ENCODE measurements at regions not wholly inside any gene's neighbourhood (a gene's known extent, or its start where the extent isn't known, plus 50 kb on each side); places are given as distances from the start of the nearest gene placed in this dataset.

DNA sequence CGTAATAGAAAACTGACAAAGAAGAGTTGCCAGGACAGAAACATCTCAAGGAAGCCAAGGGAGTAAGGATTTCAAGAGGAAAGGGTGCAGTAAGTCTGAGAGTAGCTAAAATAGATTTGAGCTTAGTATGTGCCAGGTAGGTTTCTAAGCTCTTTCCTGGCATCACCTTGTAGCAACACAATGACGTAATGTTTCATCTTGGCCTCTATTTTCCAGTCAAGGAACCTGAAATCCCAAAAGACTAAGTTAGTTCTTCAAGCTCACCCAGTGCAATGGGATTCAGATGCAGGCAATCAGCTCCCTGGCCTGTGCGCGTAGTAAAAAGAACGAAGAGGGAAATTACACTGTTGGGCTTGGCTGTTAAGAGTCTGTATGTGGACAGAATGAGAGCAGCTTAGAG is 586.5 kb upstream of the TENM3 start:
- no peaks in the 10 kb centered on the region for H3K36me3 ChIP-seq (ENCODE audit: insufficient read depth, low read length)
- no peak overlapping the region for H3K4me3 ChIP-seq (ENCODE audit: low read length)
- peaks cover 8% of the 10 kb centered on the region for H3K4me1 ChIP-seq (ENCODE audit: insufficient read depth, low read length)
- H2AFZ ChIP-seq (ENCODE audit: low read depth, low read length): no peak overlapping the region
- H3K27me3 ChIP-seq (ENCODE audit: insufficient read depth, low read length): no peaks in the 10 kb centered on the region
- no peaks in the 10 kb centered on the region for H3K9me3 ChIP-seq (ENCODE audit: low read length)

DNA sequence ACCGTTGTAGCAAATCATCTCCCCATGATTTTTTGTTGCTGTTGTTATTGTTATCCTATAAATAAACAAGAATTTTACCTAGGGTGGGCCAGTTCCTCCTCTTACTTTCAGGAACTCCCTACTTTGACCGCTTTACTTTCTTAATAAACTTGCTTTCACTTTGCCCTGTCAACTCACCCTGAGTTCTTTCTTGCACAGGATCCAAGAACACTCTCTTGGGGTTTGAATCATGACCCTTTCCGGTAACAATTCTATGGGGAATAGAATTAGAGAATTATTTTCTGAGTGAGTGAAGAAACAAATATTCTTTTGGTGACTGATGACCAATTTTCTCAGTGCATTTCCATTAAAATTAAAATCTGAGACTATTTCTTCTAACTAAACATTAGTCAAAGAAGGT is 584.0 kb upstream of the TENM3 start:
- Histone ChIP-seq H3K4me3 (ENCODE audit: low read length) (no peak overlapping the region), H3K4me1 (ENCODE audit: insufficient read depth, low read length) (peaks cover 30% of the 10 kb centered on the region), H3K9me3 (ENCODE audit: low read length) (no peaks in the 10 kb centered on the region), H3K36me3 (ENCODE audit: insufficient read depth, low read length) (no peaks in the 10 kb centered on the region), H2AFZ (ENCODE audit: low read depth, low read length) (no peak overlapping the region), H3K27me3 (ENCODE audit: insufficient read depth, low read length) (no peaks in the 10 kb centered on the region)

DNA sequence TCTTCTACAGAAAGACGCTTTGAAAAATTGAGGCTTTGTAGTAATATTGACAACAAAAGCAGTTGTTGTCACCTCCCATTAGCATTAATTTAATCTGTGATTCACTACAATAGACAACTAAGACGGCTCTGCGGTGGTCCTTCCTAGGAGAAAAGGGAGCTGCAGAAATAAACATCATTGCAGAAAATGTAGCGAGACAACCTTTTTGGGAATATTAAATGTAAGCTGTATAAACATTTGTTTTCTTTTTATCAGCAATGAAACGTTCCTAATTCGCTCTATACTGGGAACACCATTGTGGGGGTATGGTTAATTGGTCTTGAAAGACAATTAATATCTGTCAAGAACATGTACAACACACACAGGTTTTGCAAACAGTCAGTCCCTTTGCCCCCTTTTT is 583.3 kb upstream of the TENM3 start:
- no peaks in the 10 kb centered on the region for H3K9me3 ChIP-seq (ENCODE audit: low read length)
- no peaks in the 10 kb centered on the region for H3K27me3 ChIP-seq (ENCODE audit: insufficient read depth, low read length)
- no peak overlapping the region for H3K4me3 ChIP-seq (ENCODE audit: low read length)
- H3K4me1 ChIP-seq (ENCODE audit: insufficient read depth, low read length): peaks cover 30% of the 10 kb centered on the region
- no peak overlapping the region for H2AFZ ChIP-seq (ENCODE audit: low read depth, low read length)
- H3K36me3 ChIP-seq (ENCODE audit: insufficient read depth, low read length): no peaks in the 10 kb centered on the region

DNA sequence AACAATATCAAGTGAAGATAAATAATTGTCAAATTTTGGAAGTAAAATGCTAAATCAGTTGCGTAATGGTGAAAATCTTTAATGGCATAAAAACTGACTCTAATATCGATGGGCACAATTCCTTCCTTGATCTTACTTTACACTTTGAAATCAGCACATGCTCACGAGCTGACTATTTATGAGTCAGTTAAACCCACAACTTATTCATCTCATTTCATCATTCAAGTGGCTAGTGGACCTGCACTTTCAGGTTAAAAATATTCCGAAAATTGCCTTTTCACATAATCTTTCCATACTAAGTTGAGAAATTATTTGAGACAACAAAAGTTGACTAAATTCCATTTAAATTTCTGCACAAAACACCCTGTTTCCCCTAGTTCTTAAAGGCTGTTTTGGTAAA is 582.1 kb upstream of the TENM3 start:
- Histone ChIP-seq H3K36me3 (ENCODE audit: insufficient read depth, low read length) (no peaks in the 10 kb centered on the region), H3K9me3 (ENCODE audit: low read length) (no peaks in the 10 kb centered on the region), H2AFZ (ENCODE audit: low read depth, low read length) (no peak overlapping the region), H3K4me3 (ENCODE audit: low read length) (no peak overlapping the region), H3K4me1 (ENCODE audit: insufficient read depth, low read length) (peaks cover 30% of the 10 kb centered on the region), H3K27me3 (ENCODE audit: insufficient read depth, low read length) (no peaks in the 10 kb centered on the region)

DNA sequence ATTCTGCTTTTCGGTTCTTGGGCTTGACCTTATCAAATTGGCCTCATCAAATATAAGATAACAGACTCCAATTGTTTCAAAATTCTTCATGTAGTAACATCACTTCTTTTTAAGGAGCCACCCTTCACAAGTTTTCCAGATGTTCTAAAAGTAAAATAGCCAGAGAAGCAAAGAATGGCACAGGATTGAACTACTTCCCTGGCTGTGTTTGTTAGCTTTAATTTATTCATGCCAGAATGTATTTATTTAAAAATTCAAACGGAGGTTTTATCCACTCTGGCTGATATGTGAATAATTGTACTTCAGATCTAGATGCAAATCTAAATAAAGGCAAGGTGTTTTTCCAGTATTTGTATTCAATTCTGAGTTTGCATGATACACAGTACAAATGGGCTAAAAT is 581.3 kb upstream of the TENM3 start:
- no peak overlapping the region for H2AFZ ChIP-seq (ENCODE audit: low read depth, low read length)
- no peaks in the 10 kb centered on the region for H3K36me3 ChIP-seq (ENCODE audit: insufficient read depth, low read length)
- no peaks in the 10 kb centered on the region for H3K27me3 ChIP-seq (ENCODE audit: insufficient read depth, low read length)
- peaks cover 30% of the 10 kb centered on the region for H3K4me1 ChIP-seq (ENCODE audit: insufficient read depth, low read length)
- H3K9me3 ChIP-seq (ENCODE audit: low read length): no peaks in the 10 kb centered on the region
- no peak overlapping the region for H3K4me3 ChIP-seq (ENCODE audit: low read length)

DNA sequence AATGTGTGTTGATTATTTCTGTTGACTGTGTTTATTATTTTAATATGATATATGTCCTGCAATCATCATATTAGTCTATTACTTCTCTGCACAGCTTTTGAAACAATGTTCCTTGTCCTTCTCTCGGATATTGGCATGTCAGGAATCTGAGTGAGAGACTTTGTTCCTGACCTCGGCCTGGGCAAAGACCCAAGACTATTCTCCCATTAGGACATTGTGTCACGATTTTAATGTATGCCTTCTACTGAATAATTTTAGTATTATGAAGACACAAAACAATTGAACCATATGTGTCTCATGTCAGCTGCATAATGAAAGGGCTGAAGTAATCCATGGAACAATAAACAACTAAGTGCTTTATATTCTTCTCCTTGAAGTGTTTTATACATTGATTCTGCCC is 580.8 kb upstream of the TENM3 start:
- H3K9me3 ChIP-seq (ENCODE audit: low read length): no peaks in the 10 kb centered on the region
- peaks cover 30% of the 10 kb centered on the region for H3K4me1 ChIP-seq (ENCODE audit: insufficient read depth, low read length)
- H2AFZ ChIP-seq (ENCODE audit: low read depth, low read length): no peak overlapping the region
- no peak overlapping the region for H3K4me3 ChIP-seq (ENCODE audit: low read length)
- H3K36me3 ChIP-seq (ENCODE audit: insufficient read depth, low read length): no peaks in the 10 kb centered on the region
- H3K27me3 ChIP-seq (ENCODE audit: insufficient read depth, low read length): no peaks in the 10 kb centered on the region

DNA sequence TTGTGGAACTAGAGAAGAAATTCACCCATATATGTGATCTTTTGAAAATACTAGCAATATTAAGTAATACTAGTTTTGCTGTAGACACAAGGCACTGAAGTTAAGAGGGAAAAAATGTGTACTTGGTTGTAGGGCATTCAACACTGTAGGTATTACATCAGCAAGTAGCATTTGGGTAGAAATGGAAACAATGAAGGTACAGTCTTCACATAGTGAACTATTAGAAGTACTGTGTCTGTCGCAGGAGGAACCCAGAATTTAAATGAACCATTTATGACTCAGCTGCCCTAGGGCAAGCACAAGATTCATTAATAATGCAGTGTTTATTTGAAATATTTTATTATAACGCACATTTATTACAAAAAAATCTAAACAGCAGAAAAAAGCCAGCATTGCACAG is 572.7 kb upstream of the TENM3 start:
- H3K27me3 ChIP-seq (ENCODE audit: insufficient read depth, low read length): no peaks in the 10 kb centered on the region
- H3K9me3 ChIP-seq (ENCODE audit: low read length): no peaks in the 10 kb centered on the region
- H2AFZ ChIP-seq (ENCODE audit: low read depth, low read length): no peak overlapping the region
- H3K36me3 ChIP-seq (ENCODE audit: insufficient read depth, low read length): no peaks in the 10 kb centered on the region
- no peaks in the 10 kb centered on the region for H3K4me1 ChIP-seq (ENCODE audit: insufficient read depth, low read length)
- no peak overlapping the region for H3K4me3 ChIP-seq (ENCODE audit: low read length)

DNA sequence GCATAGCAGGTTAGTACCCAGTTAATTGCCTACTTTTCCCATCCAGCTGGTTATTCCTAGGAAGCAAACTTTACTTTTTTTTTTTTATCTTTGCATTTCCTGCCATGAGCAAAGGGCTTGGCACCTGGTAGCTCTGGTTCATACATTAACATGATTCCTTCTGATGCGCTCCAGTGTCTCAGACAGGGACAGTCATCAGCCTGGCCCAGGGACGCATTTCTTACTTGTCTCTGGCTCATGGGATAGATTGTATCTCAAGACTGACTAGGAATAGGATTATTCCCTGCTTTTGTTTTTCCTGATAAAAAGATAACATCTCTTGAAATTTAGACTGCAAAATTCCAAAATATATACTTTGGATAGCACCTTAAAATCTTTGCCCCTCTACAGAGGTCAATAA is 571.5 kb upstream of the TENM3 start:
- Histone ChIP-seq H3K9me3 (ENCODE audit: low read length) (no peaks in the 10 kb centered on the region), H3K4me1 (ENCODE audit: insufficient read depth, low read length) (no peaks in the 10 kb centered on the region), H3K4me3 (ENCODE audit: low read length) (no peak overlapping the region), H2AFZ (ENCODE audit: low read depth, low read length) (no peak overlapping the region), H3K36me3 (ENCODE audit: insufficient read depth, low read length) (no peaks in the 10 kb centered on the region), H3K27me3 (ENCODE audit: insufficient read depth, low read length) (no peaks in the 10 kb centered on the region)

DNA sequence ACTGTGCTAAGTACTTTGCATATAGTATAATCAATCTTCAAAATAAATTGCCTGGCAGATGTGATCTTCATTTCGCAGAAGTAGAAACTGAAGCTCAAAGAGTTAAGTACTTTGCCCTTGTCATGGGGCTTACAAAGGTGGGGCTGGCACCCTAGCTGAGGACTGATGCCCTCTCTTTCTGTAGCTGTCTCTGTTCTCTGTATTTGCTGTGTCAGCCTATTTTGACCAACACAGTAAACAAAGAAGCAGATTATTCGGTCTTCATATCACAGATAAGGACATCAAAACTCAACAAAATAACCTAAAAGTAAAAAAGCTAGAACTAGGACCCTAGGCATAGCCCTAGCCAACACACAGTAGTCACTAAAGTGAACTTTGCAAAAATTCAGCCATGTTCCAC is 570.5 kb upstream of the TENM3 start:
- no peak overlapping the region for H3K4me3 ChIP-seq (ENCODE audit: low read length)
- H3K27me3 ChIP-seq (ENCODE audit: insufficient read depth, low read length): no peaks in the 10 kb centered on the region
- H2AFZ ChIP-seq (ENCODE audit: low read depth, low read length): no peak overlapping the region
- H3K9me3 ChIP-seq (ENCODE audit: low read length): no peaks in the 10 kb centered on the region
- no peaks in the 10 kb centered on the region for H3K4me1 ChIP-seq (ENCODE audit: insufficient read depth, low read length)
- no peaks in the 10 kb centered on the region for H3K36me3 ChIP-seq (ENCODE audit: insufficient read depth, low read length)

DNA sequence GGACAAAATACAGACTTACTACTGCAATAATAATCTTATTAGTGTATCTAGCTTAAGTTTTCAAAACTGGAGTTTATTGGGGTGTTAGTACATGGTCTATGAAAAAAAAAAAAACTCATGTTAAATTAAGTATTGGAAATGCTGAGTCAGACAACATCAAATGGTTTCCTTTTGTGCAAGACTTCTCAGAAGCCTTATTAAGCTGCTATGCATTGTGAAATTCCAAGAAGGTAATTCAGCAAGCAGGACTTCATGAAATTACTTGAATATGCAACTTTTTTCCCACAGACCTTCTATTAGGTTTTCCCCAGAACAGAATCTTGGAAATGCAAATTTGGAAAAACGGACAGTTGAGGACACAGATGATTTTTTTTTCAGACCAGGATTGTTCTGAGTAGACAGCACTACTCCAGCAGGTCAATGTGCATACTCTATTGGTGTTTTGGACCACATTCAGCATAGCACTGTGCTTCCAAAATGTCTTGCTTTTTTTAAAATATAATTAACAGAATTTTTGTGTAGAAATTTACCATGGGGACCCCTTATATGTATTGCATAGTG is 568.8 kb upstream of the TENM3 start:
- no peak overlapping the region for H3K4me3 ChIP-seq (ENCODE audit: low read length)
- no peak overlapping the region for H2AFZ ChIP-seq (ENCODE audit: low read depth, low read length)
- no peaks in the 10 kb centered on the region for H3K9me3 ChIP-seq (ENCODE audit: low read length)
- H3K36me3 ChIP-seq (ENCODE audit: insufficient read depth, low read length): no peaks in the 10 kb centered on the region
- no peaks in the 10 kb centered on the region for H3K27me3 ChIP-seq (ENCODE audit: insufficient read depth, low read length)
- no peaks in the 10 kb centered on the region for H3K4me1 ChIP-seq (ENCODE audit: insufficient read depth, low read length)

DNA sequence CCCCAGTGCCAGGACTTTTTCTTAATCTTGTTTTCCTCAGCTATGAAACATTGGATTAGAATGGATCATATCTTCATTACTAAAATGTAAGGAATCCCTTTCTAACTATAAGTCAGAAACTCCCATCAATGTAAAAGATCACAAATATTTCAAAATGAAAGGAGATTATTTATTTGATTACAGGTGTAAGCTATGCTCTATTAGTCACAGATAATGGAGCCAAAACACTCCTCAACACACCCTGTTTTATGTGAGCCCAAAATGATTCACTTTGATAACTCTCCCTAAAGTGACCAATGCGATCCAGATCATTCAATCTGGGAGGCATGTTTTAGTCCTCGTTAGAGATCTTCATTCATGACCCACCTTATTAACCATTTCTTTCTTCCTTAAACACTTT is 566.7 kb upstream of the TENM3 start:
- Histone ChIP-seq H3K9me3 (ENCODE audit: low read length) (no peaks in the 10 kb centered on the region), H3K27me3 (ENCODE audit: insufficient read depth, low read length) (no peaks in the 10 kb centered on the region), H3K4me1 (ENCODE audit: insufficient read depth, low read length) (no peaks in the 10 kb centered on the region), H3K4me3 (ENCODE audit: low read length) (no peak overlapping the region), H3K36me3 (ENCODE audit: insufficient read depth, low read length) (no peaks in the 10 kb centered on the region), H2AFZ (ENCODE audit: low read depth, low read length) (no peak overlapping the region)

DNA sequence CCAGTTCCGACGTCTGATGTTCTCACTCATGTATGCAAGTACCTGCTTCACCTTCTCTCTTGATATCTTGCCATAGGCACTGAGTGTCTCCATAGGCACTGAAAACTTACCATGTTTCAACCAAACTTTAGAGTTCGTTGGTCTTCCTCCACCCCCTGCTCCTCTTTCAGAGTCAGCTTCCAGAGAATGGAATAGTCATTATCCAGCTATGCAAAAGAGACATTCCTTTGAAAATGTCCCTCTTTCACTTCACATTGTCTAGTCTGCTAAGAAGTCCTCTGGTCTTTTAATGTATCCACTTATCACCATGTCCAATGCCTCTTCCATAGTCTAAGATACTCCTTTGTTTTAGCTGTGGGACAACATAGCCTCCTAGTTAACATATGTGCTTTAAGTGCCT is 566.0 kb upstream of the TENM3 start:
- Histone ChIP-seq H2AFZ (ENCODE audit: low read depth, low read length) (no peak overlapping the region), H3K4me3 (ENCODE audit: low read length) (no peak overlapping the region)

DNA sequence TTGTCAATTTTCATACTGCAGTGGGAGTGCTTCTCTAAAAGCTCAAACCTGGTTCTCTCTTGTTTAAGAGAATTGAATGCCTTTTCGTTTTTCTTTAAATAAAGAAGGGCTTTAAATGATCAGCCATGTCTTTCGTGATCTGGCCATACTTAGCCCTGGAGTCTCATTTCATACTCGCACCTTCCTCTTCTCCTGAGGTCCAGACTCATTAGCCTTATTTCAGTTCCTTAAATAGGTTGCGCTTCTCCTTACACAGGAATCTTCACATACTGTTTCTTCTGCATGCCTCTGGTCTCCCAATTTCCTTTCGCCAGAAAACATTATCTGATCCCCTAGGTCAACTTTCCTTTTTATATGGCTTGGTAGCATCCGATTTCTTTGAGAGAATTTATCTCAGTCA is 565.6 kb upstream of the TENM3 start:
- H3K27me3 ChIP-seq (ENCODE audit: insufficient read depth, low read length): no peaks in the 10 kb centered on the region
- peaks cover 1% of the 10 kb centered on the region for H3K4me1 ChIP-seq (ENCODE audit: insufficient read depth, low read length)
- no peak overlapping the region for H3K4me3 ChIP-seq (ENCODE audit: low read length)
- H3K36me3 ChIP-seq (ENCODE audit: insufficient read depth, low read length): no peaks in the 10 kb centered on the region
- H2AFZ ChIP-seq (ENCODE audit: low read depth, low read length): no peak overlapping the region
- no peaks in the 10 kb centered on the region for H3K9me3 ChIP-seq (ENCODE audit: low read length)

More for the DNA sequence above, 566.0 kb upstream of the TENM3 start:
- no peaks in the 10 kb centered on the region for H3K36me3 ChIP-seq (ENCODE audit: insufficient read depth, low read length)
- H3K4me1 ChIP-seq (ENCODE audit: insufficient read depth, low read length): peaks cover 1% of the 10 kb centered on the region
- H3K9me3 ChIP-seq (ENCODE audit: low read length): no peaks in the 10 kb centered on the region
- H3K27me3 ChIP-seq (ENCODE audit: insufficient read depth, low read length): no peaks in the 10 kb centered on the region

DNA sequence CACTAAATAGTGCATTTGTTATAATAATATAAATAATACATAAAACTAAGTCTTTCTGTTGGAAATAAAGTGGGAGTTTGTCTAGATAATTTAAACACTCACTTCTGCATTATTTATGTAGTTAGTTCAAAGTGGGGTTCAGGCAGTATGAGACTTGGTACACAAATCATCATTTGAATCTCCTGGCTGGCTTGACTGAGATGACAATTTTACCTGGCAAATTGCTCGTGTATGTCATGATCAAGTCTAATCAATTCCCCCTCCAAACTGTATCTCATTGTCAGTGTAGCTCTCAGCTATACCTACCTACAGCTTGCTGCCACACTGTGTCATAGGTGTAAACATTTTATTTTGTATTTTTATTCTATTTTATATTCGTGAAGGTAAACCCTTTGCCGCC is 563.4 kb upstream of the TENM3 start:
- H3K4me3 ChIP-seq (ENCODE audit: low read length): no peak overlapping the region
- no peak overlapping the region for H2AFZ ChIP-seq (ENCODE audit: low read depth, low read length)
- H3K4me1 ChIP-seq (ENCODE audit: insufficient read depth, low read length): peaks cover 1% of the 10 kb centered on the region
- no peaks in the 10 kb centered on the region for H3K36me3 ChIP-seq (ENCODE audit: insufficient read depth, low read length)
- no peaks in the 10 kb centered on the region for H3K27me3 ChIP-seq (ENCODE audit: insufficient read depth, low read length)
- no peaks in the 10 kb centered on the region for H3K9me3 ChIP-seq (ENCODE audit: low read length)

Data from neuron (in vitro differentiated cells).